ENCODE measurements at regions not wholly inside any gene's neighbourhood (a gene's known extent, or its start where the extent isn't known, plus 50 kb on each side); places are given as distances from the start of the nearest gene placed in this dataset.

DNA sequence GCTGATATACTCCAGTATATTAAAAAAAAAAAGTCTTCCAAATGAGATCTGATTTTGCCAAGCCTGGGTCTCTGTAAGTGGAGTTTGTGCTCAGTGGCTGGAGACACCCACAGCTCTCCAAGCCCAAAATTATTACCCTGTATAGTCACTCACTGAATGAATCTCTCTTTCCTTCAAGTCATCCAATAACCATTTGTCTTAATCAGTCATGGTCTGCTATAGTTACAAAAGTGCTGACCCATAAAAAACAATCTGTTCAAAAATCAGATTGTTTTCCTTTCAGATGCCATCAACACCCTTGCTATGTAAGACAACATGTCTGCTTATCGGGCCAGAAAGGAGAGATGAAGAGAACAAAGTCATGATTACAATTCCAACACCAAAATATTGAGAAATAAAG is 159.4 kb upstream of the FST start:
- no peak for DNase-seq
- H3K36me3 ChIP-seq, result no peaks in the 10 kb centered on the region
- H3K4me1 ChIP-seq, result no peaks in the 10 kb centered on the region
- intact Hi-C loops (cut with DNase I), result no loop called here
- H3K9me3 ChIP-seq, result no peaks in the 10 kb centered on the region
- 81 to 83% methylated on average over 1 of the region's 1 CpG for WGBS, 2 donors
- no peak overlapping the region for H3K27ac ChIP-seq
- no peak for TF ChIP-seq POLR2A (IDR thresholded peaks at IDR 0.05)
- TF ChIP-seq, protein P1, sequence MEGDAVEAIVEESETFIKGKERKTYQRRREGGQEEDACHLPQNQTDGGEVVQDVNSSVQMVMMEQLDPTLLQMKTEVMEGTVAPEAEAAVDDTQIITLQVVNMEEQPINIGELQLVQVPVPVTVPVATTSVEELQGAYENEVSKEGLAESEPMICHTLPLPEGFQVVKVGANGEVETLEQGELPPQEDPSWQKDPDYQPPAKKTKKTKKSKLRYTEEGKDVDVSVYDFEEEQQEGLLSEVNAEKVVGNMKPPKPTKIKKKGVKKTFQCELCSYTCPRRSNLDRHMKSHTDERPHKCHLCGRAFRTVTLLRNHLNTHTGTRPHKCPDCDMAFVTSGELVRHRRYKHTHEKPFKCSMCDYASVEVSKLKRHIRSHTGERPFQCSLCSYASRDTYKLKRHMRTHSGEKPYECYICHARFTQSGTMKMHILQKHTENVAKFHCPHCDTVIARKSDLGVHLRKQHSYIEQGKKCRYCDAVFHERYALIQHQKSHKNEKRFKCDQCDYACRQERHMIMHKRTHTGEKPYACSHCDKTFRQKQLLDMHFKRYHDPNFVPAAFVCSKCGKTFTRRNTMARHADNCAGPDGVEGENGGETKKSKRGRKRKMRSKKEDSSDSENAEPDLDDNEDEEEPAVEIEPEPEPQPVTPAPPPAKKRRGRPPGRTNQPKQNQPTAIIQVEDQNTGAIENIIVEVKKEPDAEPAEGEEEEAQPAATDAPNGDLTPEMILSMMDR (IDR thresholded peaks at IDR 0.05), result no peak
- H3K4me3 ChIP-seq (replicated peaks in 1 of 3), result no peak overlapping the region
- no peaks in the 10 kb centered on the region for H3K27me3 ChIP-seq

DNA sequence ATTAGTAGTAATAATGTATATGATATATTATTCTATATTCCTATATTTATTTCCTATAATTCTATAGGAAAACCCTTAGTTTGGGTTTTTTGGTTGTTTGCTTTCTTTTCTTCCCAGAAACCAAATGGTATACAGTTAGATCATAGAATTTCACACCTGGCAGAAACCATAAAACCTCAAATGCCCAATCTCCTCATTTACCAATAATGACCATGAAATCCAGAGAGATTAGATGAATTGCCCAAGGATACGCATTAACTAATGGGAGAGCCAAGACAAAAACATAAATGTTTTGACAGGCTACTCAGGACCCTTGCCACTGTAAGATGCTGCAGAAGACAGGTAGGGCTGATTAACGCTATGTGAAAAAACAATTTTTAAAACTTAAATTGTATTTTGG is 158.7 kb upstream of the FST start:
- no peaks in the 10 kb centered on the region for H3K36me3 ChIP-seq
- H3K4me3 ChIP-seq (replicated peaks in 1 of 3), result no peak overlapping the region
- DNase-seq, result no peak
- no peak overlapping the region for H3K27ac ChIP-seq
- TF ChIP-seq POLR2A (IDR thresholded peaks at IDR 0.05), result no peak
- TF ChIP-seq, protein P1 (IDR thresholded peaks at IDR 0.05), result no peak
- no peaks in the 10 kb centered on the region for H3K27me3 ChIP-seq
- no peaks in the 10 kb centered on the region for H3K9me3 ChIP-seq
- no peaks in the 10 kb centered on the region for H3K4me1 ChIP-seq
- WGBS, 2 donors, result 95% methylated on average over 2 of the region's 2 CpGs
- intact Hi-C loops (cut with DNase I), result no loop called here

DNA sequence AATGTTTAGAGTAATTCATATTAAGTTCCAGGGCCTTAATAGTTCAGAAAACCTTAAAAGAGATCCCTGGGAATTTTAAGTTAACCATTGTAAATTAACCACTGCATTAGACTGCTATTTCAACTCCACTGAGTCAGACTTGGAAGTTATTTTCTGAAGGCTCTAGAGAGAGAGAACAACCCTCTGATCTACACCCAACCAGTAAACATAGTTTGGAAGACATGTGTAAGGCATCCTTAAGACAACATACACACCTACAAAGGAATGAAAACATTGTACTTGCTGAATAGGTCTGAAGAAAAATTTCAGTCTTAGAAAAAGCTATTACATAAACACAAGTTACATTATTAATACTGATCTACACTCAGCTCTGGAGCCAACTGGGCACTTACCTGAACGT is 158.2 kb upstream of the FST start:
- TF ChIP-seq POLR2A (IDR thresholded peaks at IDR 0.05), result no peak
- TF ChIP-seq, protein P1 (IDR thresholded peaks at IDR 0.05), result no peak
- H3K27me3 ChIP-seq, result no peaks in the 10 kb centered on the region
- 46 to 71% methylated on average over 1 of the region's 1 CpG for WGBS, 2 donors
- H3K27ac ChIP-seq, result no peak overlapping the region
- no peaks in the 10 kb centered on the region for H3K36me3 ChIP-seq
- no peaks in the 10 kb centered on the region for H3K4me1 ChIP-seq
- intact Hi-C loops (cut with DNase I), result no loop called here
- H3K9me3 ChIP-seq, result no peaks in the 10 kb centered on the region
- no peak overlapping the region for H3K4me3 ChIP-seq (replicated peaks in 1 of 3)
- no peak for DNase-seq

DNA sequence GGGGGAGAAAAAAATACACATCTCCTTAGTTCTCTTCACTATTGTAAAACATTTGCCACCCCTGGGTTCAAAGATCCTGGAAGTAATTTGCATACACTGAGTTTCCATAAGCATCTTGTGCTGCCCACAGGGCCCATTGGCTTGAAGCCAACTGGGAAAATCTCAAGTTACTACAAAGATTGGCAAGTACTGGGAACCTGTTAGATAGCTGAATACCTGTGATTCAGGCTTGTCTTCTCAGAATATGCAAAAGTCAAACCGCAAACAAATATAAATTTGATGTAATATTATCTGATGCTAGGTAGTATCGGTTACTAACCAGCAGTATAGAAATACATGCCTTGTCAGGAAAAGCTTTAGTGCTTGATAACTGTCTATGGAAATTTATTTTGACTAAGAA is 156.9 kb upstream of the FST start:
- TF ChIP-seq, protein P1 (IDR thresholded peaks at IDR 0.05), result no peak
- TF ChIP-seq POLR2A (IDR thresholded peaks at IDR 0.05), result no peak
- no peaks in the 10 kb centered on the region for H3K9me3 ChIP-seq
- no peak overlapping the region for H3K4me3 ChIP-seq (replicated peaks in 1 of 3)
- WGBS, 2 donors, result 94 to 95% methylated on average over 2 of the region's 2 CpGs
- no peak for DNase-seq
- no peak overlapping the region for H3K27ac ChIP-seq
- no peaks in the 10 kb centered on the region for H3K27me3 ChIP-seq
- no peaks in the 10 kb centered on the region for H3K4me1 ChIP-seq
- no peaks in the 10 kb centered on the region for H3K36me3 ChIP-seq
- intact Hi-C loops (cut with DNase I), result no loop called here

DNA sequence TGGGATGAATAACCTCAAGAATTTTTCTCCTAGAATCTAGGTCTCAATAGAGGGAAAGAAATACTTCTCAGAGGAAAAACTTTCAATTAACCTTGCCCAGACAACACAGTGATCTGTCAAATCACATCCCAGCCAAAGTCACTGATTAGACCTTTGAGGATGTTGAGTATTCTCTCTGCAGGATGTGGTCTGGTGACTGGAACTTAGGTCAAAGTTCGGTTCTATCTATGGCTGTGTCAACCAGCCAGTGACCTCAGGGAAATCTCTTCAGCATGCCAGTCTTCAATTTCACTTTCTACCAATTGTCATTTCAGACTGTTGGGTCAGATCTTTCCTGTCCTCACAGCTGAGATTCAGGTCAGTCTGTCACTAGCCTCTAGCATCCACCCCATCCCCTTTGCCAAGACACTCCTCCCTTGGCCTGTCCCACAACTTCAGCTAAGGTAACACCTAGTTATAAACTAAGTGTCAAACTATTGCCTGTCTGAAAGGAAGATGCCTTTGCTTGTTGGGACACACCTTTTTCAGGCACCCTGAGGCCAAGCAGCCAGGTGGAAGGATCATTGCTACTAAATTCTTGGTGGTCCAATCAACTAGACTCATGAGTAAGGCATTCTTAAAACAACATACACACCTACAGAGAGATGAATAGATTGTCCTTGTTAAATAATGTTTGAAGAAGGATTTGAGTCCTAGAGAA is 156.3 kb upstream of the FST start:
- DNase-seq, result no peak
- WGBS, 2 donors, result 70 to 71% methylated on average over 1 of the region's 1 CpG

More for the DNA sequence above, 156.3 kb upstream of the FST start:
- Histone ChIP-seq H3K27me3 (no peaks in the 10 kb centered on the region), H3K4me3 (replicated peaks in 1 of 3) (no peak overlapping the region), H3K36me3 (no peaks in the 10 kb centered on the region), H3K27ac (no peak overlapping the region), H3K9me3 (no peaks in the 10 kb centered on the region), H3K4me1 (no peaks in the 10 kb centered on the region)
- intact Hi-C loops (cut with DNase I), result no loop called here
- TF ChIP-seq, protein P1 (IDR thresholded peaks at IDR 0.05), result no peak
- no peak for TF ChIP-seq POLR2A (IDR thresholded peaks at IDR 0.05)
